ENCODE measurements at regions not wholly inside any gene's neighbourhood (a gene's known extent, or its start where the extent isn't known, plus 50 kb on each side); places are given as distances from the start of the nearest gene placed in this dataset.

GRCh38 chr6:78629154-78629721 lies 238.1 kb upstream of the IRAK1BP1 start:
- Histone ChIP-seq H3K9me3 (ENCODE audit: control insufficient read depth, insufficient read depth, low read length) (no peaks in the 10 kb centered on the region), H3K27ac (ENCODE audit: insufficient read depth, low read length) (no peak overlapping the region), H3K4me2 (ENCODE audit: low read depth, low read length) (peak overlapping the region; percentile 68), H2BK5ac (ENCODE audit: low read depth, low read length, poor library complexity, severe bottlenecking) (no peak overlapping the region), H2AFZ (replicated peaks; ENCODE audit: low read length, poor library complexity) (peak overlapping the region; percentile 86), H2BK15ac (ENCODE audit: low read depth, low read length) (no peak overlapping the region), H3K79me1 (ENCODE audit: low read depth in 1 of 2, low read length in 2 of 2) (no peaks in the 10 kb centered on the region), H3K9me1 (ENCODE audit: insufficient read depth, low read length) (no peaks in the 10 kb centered on the region), H3K18ac (ENCODE audit: low read depth, low read length) (no peak overlapping the region), H2BK20ac (ENCODE audit: low read depth, low read length) (no peak overlapping the region), H3K36me3 (ENCODE audit: control insufficient read depth, insufficient read depth, low read length) (no peaks in the 10 kb centered on the region), H4K8ac (ENCODE audit: low read depth in 2 of 2, low read length in 2 of 2) (peak overlapping the region in 1 of 2 experiments; percentile 5; a peak in 3 of 4 replicates), H3K14ac (replicated peaks; ENCODE audit: low read depth, low read length) (0 out of 2 replicates have a peak overlapping the region, but pooled peaks have one; percentile 45), H4K91ac (ENCODE audit: insufficient read depth, low read depth, low read length) (no peak overlapping the region), H3K4ac (ENCODE audit: low read depth, low read length) (no peak overlapping the region), H3K56ac (ENCODE audit: extremely low read depth, insufficient read depth, low read length) (no peak overlapping the region), H2AK5ac (ENCODE audit: low read depth, low read length) (no peak overlapping the region), H4K20me1 (ENCODE audit: insufficient read depth, low read length) (no peaks in the 10 kb centered on the region), H3K9ac (ENCODE audit: low read depth, low read length) (peak overlapping the region; percentile 9; the same call in 1 of the 2 replicates), H3K4me1 (ENCODE audit: control insufficient read depth, insufficient read depth, low read length) (no peaks in the 10 kb centered on the region), H3K4me3 (ENCODE audit: insufficient read depth, low read depth, low read length) (peak overlapping the region; percentile 43), H2BK120ac (ENCODE audit: low read depth, low read length) (0 out of 2 replicates have a peak overlapping the region, but pooled peaks have one; percentile 3), H4K5ac (ENCODE audit: low read depth, low read length) (no peak overlapping the region), H3K27me3 (ENCODE audit: control insufficient read depth, insufficient read depth, low read length) (no peaks in the 10 kb centered on the region), H3K23ac (ENCODE audit: low read depth, low read length) (no peak overlapping the region), H2AK9ac (replicated peaks; ENCODE audit: low read depth, low read length, poor library complexity) (no peak overlapping the region)
- DNase-seq (peak; percentile 14), ATAC-seq (ENCODE audit: low read depth) (peak; percentile 76)
- BruUV-seq (replicated peaks): no TSS peak
- CTCF ChIA-PET: interaction anchor here (0.6 to 2.0 kb wide), 3 partner anchors 9 to 603 kb away, joined by 3 to 7 read pairs (median 3); no protein-coding TSS in a partner anchor
- dilution Hi-C loops (cut with HindIII; ENCODE audit: low sequenced_read_pairs, unreplicated experiment): no loop called here
- TF ChIP-seq BHLHE40 (IDR thresholded peaks at IDR 0.05; ENCODE audit: low read depth, low read length) (no peak), USF2 (IDR thresholded peaks at IDR 0.05; ENCODE audit: low read depth, low read length) (peak; percentile 50; the same call in 1 of the 2 replicates)
- POLR2A ChIA-PET (ENCODE audit: unreplicated experiment): no interaction called here
- in situ Hi-C loops (cut with MboI; ENCODE audit: low sequenced_read_pairs): no loop called here
- 33% methylated on average over 8 of the region's 27 CpGs; no CpG with 5 or more reads in 1 of the 2 experiments for WGBS, 2 experiments (ENCODE audit: extremely low coverage in 2 of 2, insufficient read length in 1 of 2)
- intact Hi-C loops (cut with micrococcal nuclease): loop anchor here (5.0 kb wide), 1 partner anchor 192 kb away; no protein-coding TSS in a partner anchor

Measured in IMR-90 (cell line).